Left renal cortex interstitium (tissue), 4 donors: ENCODE measurements at regions not wholly inside any gene's neighbourhood (a gene's known extent, or its start where the extent isn't known, plus 50 kb on each side); places are given as distances from the start of the nearest gene placed in this dataset.
"Not testable (repeated sequence)": the region's sequence is repeated elsewhere in the genome, so short reads cannot be mapped to it uniquely, and the experiment has no call there.

Experiments used
- DNase-seq, 4 donors: peaks; one replicate each; pipeline ENCODE4 v3.0.0-alpha.2; 2013; ENCODE audit warnings: low read depth in 4 of 4, low spot score in 2 of 4, missing footprints in 1 of 4

DNA sequence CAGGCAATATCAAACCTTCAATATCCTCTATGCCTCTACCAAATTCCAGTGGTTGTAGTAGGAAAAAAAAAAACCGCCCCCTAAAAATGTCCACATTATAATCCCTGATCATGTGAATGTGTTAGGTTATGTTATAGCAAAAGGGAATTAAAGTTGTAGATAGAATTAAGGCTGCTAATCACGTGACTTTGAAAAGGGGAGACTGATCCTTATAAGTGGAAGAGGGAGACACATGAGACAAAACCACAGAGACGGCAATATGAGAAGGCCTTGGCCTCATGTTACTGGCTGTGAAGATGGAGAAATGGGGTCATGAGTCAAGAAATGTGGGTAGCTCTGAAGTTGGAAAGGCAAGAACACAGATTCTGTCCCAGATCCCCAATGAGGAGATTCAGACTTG, 1711.3 kb downstream of the KHDRBS2 start:
- not testable (repeated sequence) for DNase-seq

DNA sequence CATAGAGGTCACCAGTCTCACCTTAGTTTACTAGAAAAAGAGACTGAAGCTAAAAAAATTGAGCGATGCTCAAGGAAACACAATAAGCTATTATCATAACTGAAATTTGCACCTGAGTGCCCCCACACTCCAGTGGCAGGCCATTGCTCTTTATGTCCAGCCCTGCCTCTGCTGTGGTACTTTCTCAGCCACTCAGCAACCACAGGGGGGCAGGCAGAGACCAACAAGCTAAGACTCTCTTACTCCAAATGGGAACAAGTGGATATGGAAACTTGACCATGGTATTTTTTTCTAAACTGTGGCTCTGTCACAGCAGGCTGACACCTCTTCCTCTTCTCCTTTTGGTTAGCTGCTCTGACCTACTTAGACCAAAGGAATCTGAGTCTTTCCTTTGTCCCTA, 1713.4 kb downstream of the KHDRBS2 start:
- not testable (repeated sequence) for DNase-seq

DNA sequence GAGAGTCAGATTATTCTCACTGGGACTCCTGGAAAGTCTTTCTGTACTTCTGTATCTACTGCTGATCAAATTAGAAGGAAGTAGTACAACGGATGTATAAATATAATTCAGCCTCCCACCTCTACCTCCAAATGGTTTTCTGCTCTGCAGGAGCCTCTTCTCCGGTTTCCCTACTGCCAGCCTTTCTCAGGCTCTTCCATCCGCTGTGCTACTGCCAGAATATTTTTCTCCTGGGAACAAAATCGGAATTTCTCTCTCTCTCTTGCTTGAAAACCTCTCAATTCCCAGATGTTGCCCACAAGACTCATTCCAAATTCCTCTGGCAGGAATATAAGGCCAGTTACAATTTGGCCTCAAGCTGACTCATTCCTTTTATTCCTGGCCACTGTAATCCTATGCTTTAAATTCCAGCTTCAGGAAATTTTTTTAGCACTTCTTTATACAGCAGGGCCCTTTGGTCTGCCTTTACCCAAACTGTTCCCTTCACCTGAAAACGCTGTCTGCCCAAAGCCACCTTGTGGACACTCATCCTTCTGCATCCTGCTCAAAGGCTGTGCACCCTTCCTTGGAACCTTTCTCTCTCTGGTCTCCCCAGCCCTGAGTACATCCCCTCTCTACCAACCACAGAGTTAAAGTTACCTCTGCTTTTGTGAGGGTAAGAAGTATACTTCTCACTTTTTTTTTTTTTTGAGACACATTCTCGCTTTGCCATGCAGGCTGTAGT, 1714.6 kb downstream of the KHDRBS2 start:
- DNase-seq = not testable (repeated sequence)

DNA sequence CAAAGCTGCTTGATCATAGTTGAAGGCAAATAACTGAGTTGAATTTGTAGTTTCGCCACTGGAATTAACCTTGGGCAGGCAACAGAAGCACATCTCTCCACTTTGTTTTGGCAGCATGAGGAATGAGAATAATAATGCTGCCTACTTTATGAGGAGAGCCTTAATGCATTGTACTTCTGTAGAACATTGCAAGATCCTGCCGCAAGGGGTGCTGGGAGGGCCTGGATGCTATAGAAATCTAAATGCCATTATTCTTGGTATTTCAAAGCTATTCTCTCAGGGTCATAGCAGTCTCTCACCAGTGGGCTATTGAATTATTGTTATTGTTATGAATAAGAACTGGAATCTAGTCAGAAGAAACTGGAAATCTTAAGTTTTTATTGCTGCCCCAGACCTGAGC, 1715.4 kb downstream of the KHDRBS2 start:
- not testable (repeated sequence) for DNase-seq

DNA sequence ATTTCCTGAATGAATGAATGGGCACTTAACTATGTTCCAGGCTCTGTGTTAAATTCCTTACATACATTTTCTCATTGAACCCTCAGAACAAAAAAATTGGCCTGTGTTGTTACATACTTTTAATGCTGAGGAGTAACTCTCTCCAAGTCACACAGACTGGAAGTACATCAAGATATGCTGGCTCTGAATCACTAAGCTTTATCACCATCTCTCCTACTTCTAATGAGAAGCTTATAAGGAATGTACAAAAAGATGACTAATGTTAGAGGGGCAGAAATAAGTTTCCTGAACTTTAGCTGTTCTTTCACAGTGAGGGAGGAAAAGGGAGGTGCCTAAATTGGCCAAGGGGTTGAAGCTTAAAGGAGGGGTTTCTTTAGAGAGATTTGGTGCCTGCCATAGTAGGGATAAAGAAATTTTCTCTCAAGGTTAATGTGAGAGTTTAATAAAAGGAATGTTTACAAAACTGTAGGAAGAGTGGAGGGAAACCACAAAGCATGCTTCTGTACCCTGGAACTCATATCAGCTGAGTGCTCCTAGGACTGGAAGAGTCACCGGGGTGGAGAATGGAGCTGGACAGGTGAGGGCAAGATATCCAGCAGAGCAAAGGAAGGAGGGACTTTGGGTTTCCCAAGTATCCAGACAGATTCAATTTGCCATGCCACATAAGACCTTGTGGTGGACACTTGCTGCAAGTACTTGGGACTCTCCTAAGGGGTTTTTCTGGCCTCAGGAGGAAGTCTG, 1718.4 kb downstream of the KHDRBS2 start:
- DNase-seq = not testable (repeated sequence)

DNA sequence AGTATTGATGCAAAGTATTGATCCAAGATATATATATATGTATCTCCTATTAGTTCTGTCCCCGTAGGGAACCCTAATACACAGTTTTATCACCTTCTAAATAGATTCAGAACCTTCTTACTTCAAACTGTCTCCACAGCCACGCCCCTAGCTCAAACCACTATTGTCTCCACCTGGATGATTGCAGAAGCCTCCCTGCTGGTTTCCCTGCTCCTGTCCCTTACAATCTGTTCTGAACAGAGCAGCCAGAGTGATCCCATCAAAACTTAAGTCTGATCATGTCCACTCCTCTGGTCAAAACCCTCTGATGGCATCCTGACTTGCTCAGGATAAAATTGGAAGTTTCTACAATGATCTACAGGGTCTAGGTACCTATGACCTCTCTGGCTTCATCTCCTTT, 1719.6 kb downstream of the KHDRBS2 start:
- DNase-seq = not testable (repeated sequence)

DNA sequence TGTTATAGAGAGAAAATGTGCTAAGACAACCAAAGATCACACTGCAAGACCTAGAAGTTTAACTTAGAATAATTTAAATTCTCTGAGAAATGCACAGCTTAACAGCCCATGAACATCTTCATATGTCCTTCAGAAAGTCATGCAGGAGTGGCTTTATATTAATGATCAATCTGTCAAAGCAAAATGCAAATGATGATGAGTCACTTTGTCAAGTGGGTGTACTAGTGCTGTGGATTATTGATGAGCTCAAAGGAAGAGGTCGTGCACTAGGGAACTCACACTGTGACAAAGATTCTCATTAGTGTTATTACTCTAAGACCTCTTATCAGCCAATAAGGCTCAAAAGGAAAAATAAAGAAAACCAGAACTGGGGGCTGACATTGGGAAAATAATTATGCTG, 1726.3 kb downstream of the KHDRBS2 start:
- not testable (repeated sequence) for DNase-seq

DNA sequence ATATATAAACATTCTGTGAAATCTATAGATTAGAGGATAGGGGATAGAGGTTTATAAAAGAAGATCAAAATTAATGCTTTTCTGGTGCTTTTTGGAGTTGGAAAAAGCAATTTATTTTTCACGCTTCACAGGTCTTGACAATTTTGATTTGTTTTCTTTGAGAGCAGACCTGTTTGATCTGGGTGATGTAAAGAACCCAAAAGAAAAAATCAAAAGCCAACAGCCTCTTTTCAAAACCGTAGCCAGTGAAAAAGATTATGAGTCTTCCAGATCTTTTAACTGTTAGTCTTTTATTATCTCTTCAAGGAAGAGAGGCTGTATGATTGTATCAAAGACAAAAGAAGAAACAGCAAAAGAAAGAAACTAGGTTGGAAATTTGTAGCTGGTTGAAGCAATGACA, 1738.7 kb downstream of the KHDRBS2 start:
- DNase-seq = not testable (repeated sequence)

DNA sequence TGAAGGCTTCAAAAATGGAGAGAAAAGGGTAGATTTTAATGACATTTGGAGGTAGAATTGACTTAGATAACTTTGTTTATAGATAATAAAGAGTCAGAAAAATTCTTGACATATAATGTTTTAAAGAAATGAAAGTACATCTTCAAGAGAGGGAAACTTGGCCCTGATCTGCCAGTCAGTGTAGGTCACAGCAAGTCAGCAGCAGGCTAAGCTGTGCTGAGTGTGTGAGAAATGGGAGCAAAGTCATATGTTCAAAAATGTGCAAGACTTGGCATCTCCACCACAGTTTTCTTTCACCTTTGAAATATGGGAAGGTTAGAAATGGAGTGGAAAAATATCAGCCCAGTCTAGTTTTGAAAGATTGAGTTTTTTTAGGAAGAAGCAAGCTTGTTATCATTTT, 1761.3 kb downstream of the KHDRBS2 start:
- not testable (repeated sequence) for DNase-seq

DNA sequence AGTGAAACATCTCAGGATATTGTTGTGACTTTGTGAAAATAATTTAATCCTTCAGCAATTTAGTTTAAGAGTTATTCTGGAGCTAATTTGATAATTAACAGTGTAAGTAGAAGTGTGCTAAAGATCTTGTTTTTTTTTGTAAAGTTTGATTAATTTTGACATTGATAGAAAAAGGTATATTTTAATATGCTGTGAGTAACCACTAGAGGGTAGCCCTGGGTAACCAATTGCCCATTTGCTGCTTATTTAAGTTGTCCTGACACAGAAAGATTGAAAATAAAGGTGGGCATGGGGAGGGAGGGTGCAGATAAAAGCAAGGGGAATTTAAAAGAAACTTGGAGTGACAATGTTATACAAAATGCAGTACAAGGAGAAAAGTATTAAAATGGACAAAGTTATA, 1808.3 kb downstream of the KHDRBS2 start:
- not testable (repeated sequence) for DNase-seq

DNA sequence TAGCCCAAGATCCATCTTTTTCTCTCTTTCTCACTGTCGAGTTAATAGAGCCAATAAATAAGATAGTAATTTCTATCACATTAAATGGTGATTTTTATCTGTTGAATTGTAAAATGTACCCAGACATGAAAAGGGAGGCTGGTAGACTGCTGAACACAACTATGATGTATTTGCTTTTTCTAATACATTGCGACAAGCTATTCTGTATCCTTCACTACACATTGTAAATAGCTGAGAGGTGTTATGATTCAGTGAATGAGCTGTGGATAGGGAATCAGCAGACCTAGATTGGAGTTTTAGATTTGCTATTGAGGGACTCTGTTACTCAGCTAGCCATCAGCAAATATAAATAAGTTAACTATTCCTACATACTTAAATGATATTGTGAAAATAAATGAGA, 1812.2 kb downstream of the KHDRBS2 start:
- not testable (repeated sequence) for DNase-seq

DNA sequence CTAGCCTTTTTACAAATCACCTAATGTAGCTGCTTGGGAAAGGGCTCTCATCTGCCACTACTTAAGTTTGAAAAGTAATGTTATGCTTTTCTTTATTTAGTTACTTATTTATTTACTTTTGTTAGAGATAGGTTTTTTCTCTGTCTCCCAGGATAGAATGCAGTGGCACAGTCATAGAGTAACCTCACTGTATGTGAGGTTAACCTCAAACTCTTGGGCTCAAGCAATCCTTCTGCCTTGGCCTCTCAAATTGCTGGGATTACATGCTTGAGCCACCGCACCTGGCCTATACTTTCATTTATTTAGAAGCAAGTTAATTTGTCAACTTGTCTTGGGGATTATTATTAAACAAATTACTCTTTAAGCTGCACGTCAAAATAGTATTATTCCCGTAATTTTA, 1814.6 kb downstream of the KHDRBS2 start:
- DNase-seq = not testable (repeated sequence)

DNA sequence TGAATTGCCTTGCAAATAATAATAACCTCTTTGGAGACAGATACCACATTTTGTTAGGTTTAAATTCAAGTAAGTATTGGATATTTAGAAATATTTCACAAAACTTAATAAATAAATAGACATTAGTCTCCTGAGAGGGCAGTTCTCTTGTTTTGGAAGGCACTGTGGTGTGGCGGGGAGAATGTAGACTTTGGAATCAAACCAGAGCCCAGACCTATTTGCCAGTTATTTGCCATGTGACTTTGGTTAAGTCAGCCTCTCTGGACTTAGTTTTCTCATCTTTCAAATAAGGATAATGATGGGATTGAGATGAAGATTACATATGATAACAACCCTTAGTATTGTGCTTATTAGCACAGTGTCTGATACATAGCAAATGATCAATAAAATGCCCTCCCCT, 1835.6 kb downstream of the KHDRBS2 start:
- DNase-seq = not testable (repeated sequence)

DNA sequence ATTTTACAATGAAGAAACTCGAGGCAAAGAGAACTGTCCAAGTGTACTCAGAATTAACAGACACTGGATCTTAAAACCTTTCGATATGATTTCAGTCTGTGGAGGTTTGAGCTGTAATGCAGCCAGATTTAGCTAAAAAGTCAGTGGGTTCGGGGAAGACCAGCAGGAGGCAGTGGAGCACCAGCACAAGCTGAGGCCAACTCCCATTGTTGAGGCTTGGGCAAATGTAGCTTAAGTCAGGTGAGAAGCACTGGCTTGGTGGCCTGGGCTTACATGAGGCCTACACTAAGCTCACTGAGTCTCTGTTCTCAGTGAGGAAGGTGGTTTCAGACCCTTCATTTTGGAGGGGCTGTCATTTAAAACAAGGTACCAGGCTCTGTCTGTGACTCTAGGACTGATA, 1841.5 kb downstream of the KHDRBS2 start:
- DNase-seq = not testable (repeated sequence)

DNA sequence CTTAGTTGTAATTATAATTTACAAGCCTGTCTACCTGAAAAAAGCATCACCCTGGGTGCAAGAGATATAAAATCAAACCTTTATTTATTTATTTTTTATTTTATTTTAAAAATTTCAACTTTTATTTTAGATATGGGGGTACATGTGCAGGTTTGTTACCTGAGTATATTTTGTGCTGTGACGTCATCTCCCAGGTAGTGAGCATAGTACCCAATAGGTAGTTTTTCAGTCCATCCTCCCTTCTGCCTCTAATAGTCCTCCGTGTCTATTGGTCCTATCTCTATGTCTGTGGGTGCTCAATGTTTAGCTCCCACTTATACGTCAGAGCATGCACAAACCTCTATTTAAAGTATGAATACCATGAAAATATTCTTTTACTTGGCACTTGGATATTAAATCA, 1846.3 kb downstream of the KHDRBS2 start:
- not testable (repeated sequence) for DNase-seq

DNA sequence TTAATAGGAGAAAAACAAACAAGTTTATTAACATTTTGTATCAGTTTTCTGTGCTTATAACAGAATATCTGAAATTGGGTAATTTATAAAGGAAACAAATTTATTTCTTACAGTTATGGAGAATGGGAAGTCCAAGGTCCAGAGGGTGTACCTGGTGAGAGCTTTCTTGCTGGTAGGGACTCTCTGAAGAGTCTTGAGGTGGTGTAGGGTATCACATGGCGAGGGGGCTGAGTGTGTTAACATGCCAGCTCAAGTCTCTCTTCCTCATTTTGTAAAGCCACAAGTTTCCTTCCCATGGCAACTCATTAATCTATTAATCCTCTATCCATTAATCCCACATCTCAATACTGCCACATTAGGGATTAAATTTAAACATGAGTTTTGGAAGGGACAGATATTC, 1863.3 kb downstream of the KHDRBS2 start:
- DNase-seq = not testable (repeated sequence)

DNA sequence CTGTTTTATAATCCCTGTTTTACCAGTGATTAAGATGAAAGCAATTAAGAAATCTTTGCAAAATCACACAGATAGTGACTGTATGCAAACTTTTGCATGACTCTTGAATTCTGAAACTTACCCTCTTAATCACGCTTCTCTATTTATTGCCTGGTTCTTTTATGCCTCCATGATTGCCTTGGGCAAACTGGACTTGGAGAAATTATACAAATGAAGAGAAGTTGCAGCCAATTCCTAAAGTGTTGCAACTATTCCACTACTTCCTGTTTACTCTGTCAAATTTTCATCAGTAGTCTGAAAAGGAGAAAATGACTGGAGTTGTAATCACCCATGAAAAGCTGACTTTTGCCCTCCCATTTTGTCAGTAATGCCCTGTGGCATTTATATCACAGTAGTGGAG, 1869.9 kb downstream of the KHDRBS2 start:
- DNase-seq = not testable (repeated sequence)

DNA sequence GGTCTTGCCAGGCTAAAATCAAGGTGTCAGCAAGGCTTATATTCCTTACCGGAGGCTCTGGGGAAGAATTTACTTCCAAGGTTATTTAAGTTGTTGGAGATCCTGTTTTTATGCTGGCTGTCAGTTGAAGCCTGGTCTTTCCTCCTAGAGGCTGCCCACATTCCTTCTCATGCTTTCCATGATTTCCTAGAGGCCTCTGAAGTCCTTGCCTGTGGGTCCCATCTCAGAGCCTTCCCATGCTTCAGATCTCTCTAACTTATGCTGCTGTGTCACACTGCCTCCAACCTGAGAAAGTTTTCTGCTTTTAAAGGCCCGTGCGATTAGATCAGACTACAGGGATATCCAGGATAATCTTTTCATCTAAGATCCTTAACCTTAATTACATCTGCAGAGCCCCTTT, 1877.3 kb downstream of the KHDRBS2 start:
- not testable (repeated sequence) for DNase-seq

DNA sequence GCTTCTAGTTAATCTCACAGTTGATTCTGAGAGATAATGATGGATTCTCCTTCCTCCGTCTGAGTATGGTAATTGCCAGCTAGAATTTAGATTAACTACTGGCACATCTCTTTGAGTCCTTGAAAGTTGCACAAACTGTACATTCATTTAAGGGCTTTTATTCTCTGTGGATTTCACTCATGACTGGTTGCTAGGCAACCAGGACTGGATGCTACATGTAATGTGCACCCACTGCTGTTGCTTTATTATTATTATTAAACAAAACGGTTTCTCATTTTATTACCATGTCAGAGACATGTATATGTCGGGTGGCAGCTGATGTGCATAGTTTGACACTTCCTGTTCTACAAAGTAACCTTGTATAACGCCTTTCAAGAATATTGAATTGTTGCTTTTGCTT, 1882.8 kb downstream of the KHDRBS2 start:
- not testable (repeated sequence) for DNase-seq

DNA sequence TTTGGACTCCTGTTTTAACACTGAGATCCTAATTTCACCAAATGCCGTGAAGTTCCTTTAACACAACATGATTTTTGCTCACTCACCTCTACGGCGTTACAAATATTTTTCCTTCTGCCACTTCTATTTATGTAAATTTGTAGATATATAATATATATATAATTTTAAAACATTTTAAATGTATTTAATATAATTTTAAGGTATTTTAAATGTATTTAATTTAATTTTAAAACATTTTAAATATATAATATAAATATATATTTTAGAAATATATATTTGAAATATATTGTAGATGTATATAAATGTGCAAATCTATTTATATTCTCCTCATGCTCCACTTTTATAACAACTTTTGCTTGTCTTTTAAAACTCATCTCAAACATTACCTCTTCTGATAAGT, 1883.5 kb downstream of the KHDRBS2 start:
- not testable (repeated sequence) for DNase-seq

DNA sequence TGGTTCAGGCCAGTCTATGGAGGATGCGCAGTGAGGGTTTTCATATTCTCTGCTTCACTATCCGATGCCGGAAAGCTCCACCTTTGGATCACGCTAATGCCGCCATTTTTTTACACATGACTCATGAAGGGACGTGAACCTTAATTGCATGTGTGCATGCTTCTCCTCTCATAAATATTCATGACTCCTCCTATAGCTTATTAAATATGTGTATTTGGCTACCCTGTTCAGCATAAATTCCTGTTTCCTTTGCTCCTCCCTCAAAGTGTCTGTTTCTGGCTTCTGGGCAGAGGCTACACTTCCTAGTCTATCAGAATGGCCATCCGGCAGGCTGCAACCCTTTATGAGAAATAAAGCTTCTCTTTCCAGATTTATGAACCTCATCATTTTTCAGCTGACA, 1890.8 kb downstream of the KHDRBS2 start:
- not testable (repeated sequence) for DNase-seq

DNA sequence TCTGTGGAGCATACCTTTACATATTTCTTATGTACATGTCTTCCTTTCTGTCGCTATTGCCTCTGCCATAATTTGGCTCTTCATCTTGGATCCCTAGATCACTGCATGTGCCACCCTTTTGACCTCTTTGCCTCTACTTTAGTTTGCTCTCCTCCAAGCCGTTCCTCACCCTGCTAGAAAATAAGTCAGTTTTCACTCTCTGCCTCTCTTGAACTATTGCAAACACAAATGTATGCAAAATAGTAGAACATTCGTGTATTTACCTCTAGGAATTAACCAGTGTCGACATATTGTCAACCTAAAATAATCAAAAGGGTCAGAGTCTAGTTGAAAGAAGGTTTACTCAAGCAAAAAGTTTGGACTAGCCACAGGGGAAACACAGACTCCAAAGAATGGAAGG, 1893.1 kb downstream of the KHDRBS2 start:
- DNase-seq = not testable (repeated sequence)
